ENCODE measurements at regions not wholly inside any gene's neighbourhood (a gene's known extent, or its start where the extent isn't known, plus 50 kb on each side); places are given as distances from the start of the nearest gene placed in this dataset.

DNA sequence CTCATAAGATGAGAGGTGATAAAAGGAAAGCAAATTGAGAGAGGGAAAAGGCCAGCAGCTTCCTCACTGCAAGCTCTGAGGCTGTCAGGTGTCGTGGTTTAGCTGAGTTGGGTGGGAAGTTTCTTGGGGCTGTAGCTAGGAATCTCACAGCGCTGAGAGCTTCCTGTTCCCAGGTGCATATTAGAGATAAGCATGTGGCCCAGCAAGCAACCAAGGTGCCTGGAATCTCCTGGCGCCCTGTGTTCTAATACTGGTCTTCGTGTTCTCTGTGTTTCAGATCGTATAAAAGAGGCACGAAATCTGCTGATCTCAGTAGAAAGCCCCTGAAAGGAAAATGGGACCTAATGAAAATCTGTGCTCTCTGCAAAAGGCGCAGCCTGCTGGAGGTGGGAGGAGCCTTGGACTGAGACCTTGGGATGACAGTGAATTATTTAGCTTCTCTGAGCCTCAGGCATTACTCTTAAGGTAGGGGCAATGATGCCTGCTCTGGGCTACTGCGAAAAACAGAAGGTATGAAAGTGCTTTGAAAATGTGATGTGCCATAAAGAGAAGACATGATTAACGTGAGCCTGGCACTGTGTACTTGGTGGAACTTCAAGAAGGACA lies 499.9 kb downstream of the TBL1XR1 start:
- DNase-seq, result no peak

DNA sequence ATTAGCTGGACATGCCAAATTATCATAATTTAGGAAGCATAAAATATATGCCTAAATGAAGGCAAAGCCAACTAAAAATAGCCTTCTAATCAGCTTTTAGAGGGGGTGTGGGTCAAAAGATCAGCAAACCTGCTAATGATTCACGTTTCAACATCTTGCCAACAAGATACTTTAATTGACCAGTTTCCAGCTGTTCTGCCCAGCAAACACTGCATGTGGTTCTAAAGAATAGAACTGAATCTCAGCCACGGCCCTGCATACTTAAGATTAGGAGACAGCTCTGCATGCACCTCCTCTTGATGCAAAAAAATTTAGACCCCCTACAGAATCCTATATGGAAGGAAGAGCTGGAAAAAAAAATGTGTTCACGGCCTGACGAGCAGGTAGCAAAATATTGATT lies 500.5 kb downstream of the TBL1XR1 start:
- DNase-seq, result no peak

DNA sequence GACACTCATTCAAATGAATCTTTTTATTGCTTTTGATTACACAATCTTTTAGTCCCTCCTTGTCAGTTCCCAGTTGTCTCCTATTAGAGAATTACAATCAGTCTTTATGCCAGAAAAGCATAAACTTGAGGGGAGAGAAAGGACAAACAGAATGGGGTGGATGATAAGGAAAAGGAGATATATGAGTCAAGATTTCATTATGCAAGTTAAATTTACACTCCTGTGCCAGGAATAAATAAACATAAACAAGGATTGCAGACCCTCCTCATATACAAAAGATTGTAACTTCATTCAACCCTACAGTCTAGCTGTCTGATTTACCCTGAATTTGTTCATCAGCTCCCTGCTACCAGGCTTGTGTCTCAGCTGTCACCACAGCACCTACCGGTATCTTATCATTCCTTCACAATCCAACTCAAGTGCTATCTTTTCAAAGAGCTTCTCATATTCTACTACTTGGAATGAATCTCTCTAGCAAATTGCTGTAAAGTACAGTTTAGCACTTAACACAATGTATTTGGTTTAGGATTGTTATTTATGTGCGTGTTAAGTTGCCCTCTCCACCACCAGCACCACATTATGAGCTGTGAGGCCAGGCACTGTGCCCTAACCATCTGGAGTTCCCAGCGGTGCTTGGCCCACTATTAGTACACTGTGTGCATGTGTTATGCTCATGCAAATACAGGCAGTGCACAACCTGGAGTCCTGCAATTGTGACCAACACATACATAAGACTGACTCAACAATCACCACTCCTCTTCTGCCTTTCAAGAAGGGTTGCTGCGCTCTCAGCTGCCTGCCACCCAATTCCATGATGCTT lies 504.1 kb downstream of the TBL1XR1 start:
- DNase-seq, result no peak

DNA sequence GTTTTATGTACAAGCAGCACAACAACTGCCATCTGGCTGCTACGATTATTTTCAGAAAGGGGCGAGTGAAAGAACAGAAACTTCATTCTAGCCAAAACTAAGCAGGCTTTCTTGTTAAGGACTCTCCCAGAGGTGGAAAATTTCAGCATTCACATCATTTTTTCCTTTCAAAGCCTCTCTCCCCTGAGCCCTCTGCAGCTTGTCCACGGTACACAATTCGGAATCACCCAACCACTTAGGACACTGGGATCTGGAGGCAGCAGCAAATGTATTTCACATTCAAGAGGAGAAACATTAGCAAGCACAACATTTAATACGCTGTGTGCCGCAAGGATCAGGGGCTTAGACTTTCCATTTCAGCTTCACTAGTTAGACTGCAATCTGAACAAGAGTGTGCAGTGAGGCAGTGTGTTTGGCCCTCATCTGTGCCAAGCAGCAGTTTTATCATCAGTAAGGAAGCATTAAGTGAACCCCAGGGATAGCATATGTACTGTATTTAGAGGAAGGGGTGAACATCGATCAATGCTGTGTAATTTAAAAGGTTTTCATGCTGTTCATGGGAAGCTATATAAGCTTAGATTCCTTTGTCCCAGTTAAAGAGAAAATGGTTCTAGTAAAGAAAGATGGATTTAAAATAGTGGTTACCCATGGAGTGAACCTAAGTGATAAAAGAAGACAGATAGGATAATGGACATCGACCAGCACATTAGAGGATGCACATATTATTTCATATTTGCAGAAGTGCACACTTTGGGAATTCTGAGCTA lies 504.9 kb downstream of the TBL1XR1 start:
- no peak for DNase-seq

DNA sequence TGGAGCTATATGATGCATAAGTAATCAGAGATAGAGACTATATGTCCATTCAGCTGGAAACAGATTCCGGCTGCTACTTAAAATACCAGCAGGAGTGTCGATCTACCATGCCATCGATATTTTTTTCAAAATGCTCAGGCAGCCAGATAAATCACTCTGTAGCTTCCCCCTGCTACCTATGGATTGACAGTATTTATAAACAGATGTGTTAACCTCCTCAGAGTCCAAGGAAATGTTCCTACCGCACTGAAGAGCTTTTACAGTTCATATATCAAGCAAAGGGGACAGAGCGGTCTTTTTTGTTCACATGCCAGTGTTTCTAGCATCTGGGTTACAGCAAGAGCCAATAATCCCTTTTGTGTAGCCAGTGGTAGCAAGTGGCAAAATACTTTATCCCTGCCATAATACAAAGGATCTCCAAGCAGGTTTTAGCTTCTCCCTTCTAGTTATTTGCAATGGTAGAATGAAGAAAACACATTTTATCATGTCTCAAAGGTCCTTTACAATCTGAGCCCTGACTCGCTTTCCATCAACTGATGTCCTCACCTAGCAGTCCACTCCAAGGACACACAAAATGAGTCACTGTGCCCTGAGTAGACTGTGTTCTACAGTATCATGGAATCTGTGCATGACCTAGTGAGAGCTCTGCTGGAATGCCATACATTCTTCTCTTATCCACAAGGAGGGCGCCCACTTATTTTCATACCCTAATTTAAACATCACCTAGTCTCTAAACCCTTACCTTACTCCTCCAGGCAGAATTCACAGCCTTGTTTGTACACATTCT lies 507.0 kb downstream of the TBL1XR1 start:
- DNase-seq, result no peak

DNA sequence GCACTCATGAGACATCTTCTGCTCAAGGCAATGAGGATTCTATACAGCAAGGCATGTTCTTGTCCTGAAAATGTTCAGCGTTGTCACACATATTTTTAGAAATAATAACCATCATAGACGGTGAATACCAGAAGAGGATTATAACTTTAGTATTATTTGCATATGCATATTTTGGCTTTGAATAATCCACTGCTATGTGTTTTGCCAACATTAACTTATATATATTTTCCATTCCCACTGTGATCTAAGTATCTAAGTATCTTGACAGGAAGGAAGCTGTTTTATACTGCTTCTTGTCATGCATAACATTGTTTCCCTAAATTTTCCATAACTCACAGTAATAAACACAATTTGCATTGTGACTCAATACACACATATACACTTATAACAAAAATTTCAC lies 509.5 kb downstream of the TBL1XR1 start:
- no peak for DNase-seq

DNA sequence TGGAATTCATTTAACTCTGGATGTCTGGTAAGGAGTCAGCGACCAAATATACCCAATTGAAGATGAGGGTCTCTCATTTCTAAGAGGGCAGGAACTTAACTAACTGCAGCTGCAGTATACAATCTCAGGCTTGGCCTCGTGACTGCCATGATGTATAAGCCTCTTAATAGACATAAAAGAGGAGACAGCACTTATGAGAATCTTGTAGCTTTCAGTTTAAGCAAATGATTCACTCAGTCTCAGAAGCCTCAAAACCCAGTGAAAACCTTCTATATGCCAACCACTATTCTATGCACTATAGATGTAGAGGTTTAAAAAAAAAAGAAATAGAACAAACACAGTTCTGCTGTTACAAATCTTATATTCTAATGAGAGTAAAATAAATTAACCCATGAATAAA lies 513.9 kb downstream of the TBL1XR1 start:
- DNase-seq, result no peak

DNA sequence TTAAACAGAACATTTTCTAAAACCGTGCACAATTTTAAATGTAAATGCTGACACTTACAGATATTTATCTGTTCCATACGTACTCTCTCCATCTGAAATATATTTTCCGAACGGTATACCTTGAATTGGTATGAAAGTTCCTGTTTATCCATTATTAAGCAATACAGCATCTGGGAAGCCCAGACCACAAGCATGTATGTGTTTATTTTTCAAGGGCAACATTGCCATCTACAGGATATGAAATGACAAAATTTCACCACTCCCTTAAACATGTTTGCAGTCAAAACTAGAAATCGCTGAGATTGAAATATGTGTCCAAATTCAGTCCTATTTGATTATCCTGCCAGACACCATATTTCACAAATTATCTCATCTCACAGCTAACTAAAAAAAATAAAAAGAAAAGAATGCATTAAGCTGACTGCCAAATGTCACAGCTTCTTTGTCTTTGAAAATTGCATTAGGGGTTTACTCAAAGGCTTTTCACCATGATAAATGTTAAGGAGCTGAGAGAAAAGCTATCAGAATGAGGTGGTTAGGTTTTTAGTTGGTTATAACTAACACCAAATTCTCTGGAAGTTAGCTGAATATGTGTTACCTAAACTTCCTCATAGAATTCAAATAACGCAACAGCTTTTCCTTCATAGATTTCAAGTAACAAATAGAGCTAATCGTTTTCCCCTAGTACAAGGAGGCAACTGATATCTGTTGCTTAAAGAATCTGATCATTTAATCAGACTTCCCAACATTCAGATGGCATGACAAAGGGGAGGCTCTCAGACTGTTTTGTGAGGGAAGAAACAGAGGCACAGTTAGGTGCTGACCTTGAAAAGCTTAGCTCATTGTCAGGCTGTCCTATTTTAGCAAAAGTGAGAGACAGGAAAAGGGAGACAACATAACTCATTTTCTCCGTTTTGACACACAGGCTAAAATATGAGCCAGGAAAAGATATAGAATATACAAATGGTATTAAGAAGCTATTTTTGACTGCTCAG lies 533.1 kb downstream of the TBL1XR1 start:
- peak; percentile 16 for DNase-seq

DNA sequence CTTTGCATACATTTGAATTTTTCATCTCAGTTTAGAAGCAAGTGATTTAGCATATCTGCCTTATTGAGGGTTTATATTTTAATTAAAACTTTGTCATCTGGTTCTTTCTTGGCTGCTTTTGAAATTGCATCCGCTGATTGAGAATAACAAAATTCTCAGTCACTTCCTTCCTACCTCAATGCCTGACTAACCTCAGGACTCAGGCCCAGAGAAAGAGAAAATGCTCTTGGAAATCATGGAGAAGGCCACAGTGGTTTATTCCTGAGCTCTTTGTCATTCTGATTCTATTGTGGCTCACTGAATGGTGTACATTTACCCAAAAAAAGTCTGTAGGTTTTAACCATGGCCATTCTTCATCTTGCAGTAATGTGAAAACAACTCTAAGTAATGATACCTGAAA lies 533.9 kb downstream of the TBL1XR1 start:
- no peak for DNase-seq

DNA sequence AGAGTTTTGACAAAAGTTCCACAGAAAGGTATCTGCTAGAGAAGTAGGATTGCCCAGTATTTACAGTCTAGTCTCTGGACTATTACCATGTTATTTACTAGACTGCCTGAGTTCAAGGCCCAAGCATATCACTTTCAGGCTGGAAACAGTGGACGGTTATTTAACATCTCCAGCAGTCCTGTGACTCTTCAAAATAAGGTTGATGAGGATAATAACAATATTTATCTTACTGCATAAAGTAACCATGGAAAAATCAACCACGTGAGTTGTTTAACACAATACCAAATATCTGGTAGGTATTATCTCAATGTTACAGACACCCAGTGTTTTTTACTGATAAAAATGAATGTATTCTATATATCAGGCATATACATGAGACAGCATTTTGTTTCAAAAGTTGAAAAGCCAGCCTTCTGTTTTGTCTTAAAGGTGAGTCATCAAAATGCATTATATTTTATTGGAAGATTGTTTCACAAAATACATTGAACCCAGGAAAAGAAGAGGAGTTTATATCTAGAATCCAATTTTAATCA lies 535.8 kb downstream of the TBL1XR1 start:
- DNase-seq, result no peak

DNA sequence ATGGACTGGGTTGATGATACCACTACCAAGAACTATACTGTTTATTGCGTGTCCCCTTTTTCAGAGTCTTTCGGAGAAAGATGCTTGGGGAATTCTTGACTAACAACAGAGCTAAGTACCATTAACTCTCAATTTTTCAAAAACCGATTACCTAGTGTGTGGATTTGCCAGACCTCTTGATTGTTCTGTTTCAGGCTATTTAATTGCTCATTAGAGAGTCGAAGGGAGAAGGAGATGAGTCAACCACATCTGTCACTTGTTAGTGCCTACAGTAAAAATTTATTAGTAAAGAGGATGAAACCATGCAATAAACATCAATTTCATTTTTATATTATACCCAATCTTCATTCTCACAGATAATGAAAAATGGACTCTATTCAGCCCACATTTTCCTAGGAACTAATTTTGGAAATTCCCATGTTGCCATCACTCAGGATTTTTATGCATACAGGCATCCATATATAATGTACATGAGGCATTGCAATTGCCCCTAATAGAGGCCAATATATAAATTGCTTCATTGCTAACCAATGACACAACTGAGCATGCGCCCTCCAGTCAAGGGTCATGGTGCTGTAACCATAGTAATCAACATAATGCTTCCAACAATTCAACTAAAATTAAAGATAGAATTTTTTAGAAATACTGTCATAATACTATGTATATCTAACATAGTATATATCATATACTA lies 541.7 kb downstream of the TBL1XR1 start:
- no peak for DNase-seq

DNA sequence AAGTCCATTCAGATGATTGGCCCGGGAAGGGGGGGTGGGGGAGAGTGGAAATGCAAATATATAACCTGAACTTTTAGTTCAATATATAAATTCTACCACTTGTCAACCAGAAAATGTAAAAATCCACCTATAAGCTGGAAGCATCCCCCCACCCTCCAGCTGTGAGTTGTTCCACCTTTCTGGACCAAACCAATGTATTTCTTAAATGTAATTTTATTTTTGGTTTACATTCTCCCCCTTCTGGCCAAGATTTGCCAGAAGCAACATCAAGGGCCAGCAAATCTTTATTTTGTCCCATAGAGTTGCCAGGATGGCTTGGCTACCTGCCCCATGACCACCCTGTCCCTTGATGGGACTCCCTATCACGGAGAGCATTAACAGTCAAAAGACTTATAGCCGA lies 545.7 kb downstream of the TBL1XR1 start:
- DNase-seq, result no peak

DNA sequence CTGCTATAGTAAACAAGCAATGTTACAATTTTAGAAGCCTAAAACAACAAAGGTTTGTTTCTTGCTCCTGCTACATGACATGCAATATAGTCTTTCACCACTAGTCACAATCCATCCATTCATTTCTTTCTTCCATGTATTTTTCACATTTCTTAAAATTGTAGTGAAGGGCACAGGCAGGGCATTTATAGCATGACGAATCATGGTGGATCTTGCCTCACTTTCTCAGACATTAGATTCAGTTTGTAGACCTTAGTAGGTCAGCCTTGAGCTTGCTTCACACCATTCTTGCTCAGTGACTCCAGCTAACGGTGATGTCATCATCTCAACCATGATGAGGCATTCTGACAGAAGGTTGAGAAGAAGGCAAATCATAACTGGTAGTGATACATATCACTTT lies 546.8 kb downstream of the TBL1XR1 start:
- DNase-seq, result no peak

DNA sequence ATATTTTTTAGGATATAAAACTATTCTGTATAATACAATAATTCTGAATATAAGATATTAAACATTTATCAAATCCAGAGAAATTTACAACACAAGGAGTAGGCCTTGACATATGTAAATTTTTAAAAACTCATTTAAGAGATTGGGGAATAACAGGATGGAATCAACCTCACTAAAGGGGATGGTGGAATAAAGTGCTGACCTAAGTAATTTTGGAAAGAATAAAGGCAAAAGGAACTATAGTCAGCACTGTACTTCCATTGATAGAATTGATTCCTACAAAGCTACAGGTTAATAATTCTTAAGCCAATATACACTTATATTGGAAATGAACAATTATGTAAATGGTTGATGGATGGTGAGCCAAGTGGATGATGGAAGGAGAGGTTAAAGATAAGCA lies 549.3 kb downstream of the TBL1XR1 start:
- DNase-seq, result no peak

DNA sequence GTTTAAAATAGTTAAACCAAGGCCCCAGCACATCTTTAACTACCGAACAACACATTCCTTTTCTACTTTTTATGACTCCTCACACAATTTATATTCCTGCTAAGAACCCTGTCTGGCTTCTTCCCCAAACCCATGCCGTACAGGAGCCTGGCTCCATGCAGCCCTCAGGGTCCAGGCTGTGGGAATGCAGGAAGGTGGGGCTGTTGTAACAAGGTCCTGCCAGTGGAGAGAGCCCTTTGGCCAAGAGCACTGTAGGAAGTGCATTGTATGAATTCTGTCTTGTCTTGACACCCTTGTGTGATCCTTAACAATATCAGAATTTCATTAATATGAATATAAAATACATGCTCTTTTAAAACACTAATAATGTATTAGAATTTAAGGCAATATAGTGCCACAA lies 563.8 kb downstream of the TBL1XR1 start:
- DNase-seq, result no peak

DNA sequence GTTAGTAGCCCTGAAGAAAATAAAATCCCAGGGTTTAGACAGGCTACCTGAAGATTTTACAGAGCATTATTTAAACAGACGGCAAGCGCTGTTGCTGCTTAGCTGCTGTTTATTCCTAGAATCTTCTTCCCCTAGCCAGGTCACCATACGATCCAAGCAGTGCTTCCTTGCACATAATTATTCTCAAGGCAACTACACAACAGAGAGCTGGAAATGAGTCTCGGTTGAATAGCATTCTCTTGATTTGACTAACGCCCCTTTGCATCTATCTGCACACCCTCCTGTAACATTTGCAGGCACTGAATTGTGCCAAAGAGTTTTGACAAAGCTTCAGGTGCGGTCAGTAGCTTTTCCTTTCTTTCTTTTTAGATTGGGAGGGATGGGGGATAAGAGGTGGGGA lies 564.4 kb downstream of the TBL1XR1 start:
- DNase-seq, result no peak

DNA sequence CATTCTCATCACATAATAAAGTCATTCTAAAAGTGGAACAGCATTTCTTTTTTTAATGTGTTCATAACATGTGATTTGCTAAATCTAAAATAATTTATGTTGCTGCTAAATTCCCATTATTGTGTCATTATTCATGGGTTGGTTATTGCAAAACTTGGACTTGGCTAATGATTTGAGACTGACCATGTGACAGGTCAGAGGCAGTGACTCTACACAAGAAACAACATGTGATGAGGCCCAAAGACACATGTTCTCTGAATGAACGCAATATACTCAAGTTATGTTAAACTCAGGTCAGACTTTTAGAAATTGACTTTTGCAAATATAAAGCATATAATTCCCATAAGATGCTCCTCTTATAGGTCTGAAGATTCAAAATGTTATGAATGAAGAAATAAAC lies 566.1 kb downstream of the TBL1XR1 start:
- DNase-seq, result no peak

DNA sequence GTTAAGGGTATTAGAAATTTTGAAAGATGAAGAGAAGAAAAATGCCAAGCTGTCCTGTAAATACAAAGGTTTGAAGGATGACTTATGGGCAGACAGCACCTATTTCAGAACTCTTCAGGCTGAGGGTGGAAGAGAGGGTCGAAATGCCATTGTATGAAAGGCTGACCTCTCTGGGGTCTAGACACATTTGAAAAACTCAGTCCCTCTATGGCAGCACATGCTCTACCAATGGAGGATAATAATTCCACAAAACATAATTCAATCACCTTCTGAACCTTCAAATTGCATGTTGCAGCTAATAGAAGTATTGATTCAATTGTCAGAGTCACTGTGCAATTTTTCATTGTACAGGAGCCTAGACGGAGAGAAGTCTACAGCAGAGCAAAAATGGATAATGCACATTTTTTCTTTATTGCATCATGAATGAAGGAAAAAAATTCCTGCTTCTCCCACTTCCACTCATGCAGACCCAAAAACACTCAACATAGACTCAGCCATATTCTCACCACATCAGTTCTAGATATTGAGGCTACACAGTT lies 569.1 kb downstream of the TBL1XR1 start:
- DNase-seq, result no peak

DNA sequence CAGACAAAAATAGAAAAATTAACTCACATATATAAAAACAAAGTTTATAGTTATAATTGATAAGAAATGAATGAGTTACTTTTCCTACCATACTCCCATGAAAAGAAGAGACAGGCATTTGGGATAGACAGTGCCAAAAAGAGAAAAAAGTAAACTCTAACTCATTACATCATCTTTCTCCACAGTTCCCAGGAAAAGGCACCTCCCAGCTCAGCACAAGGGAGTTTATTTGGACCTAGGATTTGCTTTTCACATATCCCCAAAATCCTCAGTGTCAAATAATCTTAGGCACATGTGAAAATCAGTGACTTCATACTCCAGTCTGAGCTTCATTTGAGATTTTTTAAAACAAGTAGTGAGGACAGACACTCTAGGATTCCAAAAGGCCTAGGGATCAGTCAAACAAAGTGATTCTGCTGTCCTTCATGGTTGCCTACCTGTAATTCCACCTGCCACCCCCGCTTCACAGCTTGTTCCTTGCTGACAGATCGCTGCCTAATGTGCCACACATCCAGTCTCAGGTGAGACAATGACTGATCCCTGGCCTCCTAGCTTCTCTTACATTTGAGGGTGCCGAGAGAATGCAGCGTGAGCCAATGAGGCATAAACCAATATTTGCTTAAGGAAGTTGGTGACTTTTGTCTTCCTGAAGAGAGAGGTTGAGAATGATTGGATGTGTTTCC lies 573.7 kb downstream of the TBL1XR1 start:
- DNase-seq, result no peak

DNA sequence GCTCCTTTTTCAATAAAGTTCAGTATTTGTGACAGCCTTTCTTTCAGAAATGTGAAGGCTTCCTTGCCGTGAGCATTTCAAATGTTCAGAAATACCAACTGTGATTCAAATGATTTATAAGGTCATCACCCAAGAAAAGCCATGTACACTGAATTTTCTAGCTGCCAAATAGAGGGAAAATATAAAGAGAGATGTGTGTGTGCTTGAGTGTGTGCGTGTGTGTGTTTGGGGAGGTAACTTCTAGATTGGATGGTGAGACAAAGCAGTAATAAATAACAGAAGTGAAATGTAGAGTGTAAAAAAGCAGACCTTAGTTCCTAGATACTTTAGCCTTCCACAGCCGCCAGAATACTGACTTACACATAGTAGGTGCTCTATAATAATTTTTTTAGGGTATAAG lies 577.4 kb downstream of the TBL1XR1 start:
- no peak for DNase-seq

Data from inflammatory macrophage treated with lipopolysaccharide for 1 hour (primary cell).